HG03159 (cell line): ENCODE measurements at regions not wholly inside any gene's neighbourhood (a gene's known extent, or its start where the extent isn't known, plus 50 kb on each side); places are given as distances from the start of the nearest gene placed in this dataset.

ENCODE experiments used
- ATAC-seq: cut with Tn5 transposase; IDR thresholded peaks from one replicate; pipeline ENCODE4 v1.9.1; 2021; ENCODE audit warnings: mild to moderate bottlenecking, moderate library complexity; ENCODE audit not compliant: unreplicated experiment

DNA sequence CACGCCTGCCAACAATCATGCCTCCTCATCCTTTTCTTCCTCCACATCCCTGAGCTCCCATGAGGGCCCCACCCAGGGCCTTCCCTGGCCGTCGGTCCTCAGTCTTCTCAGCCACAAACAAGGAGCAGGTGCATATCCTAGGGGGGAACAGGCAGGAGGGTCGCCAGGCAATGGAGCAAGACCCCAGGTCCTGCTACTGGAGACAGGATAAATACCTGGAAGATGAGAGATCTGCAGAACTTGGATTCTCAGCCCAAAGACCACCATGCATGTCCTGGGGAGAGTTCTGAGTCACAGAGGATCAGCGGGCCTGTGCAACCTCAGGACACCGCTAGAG, 344.7 kb upstream of the TSHZ3 start:
- no peak for ATAC-seq

DNA sequence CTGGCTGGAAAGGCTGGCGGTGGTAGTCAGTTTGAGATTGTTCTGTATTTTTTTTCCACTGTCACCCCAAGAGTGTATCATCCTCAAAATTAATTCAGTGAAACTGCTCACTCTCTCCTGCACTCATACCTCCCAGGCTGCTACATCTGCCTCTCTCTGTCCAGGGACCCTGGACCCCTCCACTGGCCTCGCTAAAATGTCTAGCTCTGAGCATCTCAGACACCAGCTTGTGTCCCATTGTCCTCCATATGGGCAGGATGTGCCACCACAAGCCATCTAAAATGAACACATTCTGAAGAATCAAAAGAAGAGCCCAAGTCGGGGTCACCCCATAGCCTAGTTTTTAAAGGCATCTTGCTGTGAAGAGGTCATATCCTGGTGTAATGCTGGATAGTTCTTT, 345.5 kb upstream of the TSHZ3 start:
- no peak for ATAC-seq

DNA sequence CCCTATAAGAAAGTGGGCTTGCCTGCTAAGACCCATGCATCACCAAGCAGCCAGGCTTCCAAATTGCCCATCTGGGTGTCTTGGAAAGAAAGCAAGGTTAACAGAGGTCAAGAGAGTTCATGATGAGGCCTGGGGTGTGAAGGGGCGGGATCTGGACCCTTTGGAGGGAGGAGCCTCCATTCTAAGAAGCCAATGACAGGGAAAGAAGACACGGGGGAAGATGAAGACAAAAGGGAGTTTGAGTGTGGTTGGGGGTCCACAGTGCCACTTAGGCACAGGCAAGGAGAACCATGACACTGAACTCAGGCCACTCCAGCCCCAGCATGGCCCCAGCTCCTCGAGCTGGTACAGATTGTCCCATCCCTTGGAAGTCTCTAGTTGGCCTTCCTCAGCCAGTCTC, 350.2 kb upstream of the TSHZ3 start:
- ATAC-seq, result no peak

DNA sequence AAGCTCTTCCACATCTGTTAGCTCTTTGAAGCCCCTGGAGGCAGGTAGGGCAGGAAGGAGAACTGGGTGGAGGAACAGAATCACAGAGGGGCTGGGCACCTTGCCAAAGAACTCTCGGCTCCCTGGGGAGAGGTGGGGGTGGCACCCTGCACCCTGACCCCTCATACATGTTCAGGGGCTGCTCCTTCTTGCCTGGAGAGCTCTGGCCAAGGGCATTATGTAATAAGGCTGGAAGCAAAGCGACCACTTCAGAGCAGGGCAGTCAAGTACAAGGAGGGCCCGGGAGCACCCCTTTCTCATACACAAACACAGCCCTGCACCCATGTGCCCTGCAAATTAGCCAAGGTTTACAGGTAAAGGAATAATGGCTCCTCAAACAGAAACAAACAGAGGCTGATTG, 351.9 kb upstream of the TSHZ3 start:
- ATAC-seq, result no peak

DNA sequence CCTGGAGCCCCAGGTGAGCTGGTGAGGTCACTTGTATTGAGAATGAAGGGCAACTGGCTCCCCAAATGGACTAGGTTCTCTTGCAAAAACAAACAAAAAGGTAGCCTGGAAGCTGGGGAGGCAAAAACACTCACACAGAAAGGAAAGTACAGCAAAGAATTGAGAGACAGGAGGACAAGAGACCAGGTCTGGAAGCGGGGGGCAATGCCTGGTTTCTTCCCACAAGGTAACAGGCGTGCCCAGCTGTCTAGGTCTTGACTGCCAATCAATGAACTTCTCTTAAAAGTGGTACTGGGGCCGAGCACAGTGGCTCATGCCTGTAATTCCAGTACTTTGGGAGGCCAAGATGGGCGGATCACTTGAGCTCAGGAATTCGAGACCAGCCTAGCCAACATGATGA, 356.4 kb upstream of the TSHZ3 start:
- no peak for ATAC-seq

DNA sequence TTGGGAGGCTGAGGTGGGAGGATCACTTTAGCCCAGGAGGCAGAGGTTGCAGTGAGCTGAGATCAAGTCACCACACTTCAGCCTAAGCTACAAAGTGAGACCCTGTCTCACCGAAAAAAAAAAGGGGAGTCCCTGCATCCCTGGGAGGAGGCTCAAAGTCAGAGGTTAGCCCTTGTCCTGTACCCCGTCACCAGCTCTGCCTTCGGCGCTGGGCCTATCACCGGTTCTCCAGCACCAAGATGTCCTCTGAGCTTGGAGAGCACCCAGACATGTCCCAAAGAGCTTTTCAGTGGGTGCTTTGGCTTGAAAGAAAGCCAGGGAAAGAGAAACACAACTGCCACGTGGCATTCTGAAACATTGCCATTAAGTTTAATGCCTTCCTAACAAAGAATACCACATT, 356.9 kb upstream of the TSHZ3 start:
- ATAC-seq, result no peak

DNA sequence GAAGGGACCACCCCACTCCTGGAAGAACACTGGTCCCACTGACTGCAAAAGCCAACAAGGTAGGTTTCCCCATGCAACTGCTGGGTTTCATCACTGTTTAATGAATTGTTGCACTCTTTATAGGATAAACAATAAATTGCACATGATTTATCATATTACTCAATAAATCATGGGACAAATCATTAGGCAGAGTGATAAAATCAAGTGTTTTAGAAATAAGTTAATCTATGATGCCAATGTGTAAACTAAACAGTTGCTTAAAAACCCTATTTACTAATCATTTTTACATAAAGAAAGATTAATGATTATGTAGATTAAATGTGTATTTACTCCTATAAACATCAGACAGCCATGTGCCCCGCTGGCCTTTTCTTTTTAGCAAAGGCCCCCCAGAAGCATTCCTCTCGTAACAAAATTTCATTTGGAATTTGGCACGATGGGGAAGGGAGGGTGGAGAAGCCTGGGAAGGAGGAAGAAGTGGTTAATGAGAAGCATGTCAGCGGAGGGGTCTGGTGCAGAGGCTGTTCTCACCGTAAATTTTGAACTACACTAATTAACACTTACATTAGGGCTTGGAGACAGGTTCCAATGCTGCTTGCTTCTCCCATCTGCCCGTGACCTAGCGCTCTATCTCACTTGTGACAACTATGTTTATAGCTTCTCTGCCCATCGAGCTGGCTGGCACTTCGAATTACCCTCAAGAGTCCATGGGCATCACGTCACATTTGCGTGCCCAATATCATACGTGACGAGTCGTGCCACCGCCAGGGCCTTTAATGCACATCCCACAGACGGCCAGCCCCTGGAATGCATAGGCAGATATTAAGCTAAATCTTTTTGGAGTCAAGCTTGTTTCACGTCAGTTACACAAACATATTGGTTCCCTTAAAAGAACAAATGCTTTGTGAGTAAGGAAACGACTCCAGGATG, 357.7 kb upstream of the TSHZ3 start:
- no peak for ATAC-seq

DNA sequence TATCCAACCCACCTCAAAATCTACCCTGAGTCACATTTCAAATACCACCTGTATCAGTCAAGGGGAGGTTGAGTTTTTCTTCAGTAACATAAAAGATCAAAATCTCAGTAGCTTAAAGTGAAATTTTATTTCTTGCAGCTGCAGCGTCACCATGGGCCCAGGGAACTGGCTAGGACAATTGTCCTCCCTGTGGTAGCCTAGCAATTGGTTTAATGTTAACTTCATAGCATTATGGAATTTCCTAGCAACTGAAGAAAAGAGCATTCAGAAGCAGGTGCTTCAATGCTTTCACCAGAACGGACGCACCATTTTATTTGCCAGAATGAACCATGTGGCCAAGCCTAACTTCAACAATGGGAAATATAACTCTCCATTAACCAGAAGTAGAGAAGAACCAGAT, 359.3 kb upstream of the TSHZ3 start:
- ATAC-seq, result no peak

DNA sequence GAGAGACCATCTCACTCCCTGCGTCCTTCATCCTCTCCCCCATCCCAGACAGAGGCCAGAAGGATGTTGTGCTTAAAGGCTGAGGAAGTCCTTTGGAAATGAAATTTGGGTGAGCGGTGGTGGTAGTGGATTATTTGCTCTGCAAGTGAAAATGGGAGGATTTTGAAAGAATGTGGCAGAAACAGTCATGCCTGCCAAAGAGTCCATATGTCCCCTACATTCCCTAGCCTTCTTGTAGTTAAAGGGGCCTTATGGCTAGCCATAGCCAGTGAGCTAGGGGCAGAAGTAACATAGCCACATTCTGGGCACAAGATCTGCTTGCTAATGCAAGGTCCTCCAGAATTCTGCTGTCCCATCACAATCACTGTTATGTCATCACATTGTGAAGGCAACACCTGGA, 360.2 kb upstream of the TSHZ3 start:
- ATAC-seq, result no peak

DNA sequence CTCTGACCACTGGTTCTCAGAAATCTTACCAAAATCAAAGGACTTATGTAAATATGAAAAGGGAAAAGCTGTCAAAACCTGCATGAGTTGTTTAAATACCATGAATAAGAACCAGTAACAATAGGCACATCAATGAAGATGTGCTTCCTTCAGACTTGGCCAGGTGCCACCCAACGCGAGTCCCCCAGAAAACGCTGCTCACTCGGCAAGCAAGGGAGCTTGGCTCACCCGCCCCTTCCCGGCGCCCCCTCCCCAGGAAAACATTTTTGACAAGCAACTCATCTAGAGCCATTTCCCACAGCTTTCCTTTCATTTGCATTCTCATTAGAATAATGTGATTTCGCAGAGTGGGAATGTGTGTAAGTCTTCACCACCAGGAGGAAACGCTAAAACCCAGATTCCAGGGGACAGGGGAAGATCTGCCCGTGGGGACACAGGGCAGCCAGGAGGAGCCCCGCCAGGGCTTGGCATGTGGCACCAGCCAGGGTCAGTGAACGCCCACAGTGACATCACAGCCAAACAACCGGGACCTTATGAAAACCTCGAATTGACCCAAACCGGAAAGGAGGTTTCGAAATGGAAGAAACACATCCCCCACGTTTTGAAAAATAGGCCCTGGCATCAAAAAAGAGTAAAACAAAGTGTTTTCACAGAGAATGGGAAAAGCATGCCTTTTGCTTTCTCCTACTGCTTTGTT, 366.2 kb upstream of the TSHZ3 start:
- no peak for ATAC-seq

DNA sequence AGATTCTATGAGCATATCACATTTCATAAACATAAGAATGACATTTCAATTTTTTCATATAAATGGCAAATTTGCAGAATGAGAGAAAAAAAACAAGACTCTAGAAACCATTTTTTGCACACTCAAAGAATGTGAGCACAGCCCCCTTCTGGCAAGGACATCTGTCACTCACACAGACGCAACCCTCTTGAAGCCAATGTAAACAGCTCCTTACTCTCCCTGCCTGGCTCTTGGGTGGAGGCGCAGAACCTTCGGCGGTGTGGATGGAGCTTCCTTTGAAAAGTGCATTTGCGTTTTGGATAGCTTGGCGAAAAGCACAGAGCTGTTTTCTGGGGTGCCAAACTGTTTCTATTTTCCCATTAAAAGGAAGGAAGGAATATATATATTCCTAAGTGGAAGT, 367.6 kb upstream of the TSHZ3 start:
- ATAC-seq, result no peak

DNA sequence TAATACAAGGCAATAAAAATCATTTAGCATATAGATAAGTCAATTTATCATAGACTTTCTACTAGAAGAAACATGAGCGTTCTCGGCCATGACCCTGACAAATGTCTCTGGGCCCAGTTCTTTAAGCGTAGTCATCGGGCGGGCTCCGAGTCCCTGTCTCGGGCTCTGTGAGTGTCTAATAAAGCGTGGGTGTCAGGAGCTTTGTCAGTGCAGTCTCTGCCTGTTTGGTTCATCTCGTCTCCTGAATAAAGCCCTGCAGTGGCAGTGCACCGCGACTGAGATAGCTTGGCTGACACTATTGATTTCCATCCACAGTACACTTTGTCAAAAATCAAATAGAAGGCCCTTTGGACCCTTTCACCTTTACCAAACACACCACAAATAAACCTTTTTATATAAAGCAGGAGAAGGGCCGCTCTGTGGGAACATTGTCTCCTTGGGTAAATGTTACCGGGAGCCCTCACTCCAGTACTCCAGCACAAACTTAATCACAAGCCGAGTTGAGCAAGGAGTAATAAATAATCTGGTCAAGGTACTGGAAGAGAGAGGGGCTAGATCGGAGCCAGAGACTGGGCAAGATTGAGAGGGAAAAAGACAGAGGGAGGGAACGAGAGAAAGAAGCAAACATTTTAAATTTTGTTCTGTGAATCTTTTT, 368.2 kb upstream of the TSHZ3 start:
- no peak for ATAC-seq

DNA sequence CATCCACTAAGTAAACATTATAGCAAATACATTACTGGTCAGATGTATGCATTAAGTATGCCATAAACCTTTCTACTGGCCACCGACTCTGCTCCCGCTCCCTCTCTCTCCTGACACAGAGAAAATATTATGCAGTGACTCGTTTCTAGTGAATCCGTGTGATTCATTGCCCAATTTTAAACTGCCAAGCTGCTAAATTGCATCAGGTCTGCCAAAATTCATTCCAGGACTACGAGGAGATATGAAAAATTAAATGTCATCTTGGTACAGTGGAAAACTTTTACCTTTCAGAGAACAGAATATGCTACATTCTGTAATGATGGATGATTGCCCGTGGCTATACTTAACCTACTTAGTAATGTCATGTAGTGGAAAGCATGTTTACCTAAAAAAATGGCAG, 368.8 kb upstream of the TSHZ3 start:
- ATAC-seq, result no peak

DNA sequence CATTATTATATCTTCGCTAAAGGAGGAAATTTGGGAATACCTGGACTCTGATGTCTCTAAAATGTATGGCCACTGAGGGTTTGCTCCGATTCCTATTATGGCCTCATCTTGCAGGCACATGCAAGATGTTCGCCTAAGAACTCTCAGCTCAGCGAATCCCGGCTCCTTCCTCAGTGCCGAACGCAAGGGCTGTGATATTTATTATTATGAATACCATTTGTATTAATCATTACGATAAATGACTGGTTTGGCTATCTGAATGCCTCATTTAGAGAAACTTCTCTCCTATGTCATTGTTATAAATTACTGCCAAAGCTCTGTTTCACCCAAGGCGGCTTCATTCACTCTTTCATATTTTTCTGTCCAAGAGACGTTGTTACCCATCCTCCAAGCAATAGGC, 369.7 kb upstream of the TSHZ3 start:
- no peak for ATAC-seq

DNA sequence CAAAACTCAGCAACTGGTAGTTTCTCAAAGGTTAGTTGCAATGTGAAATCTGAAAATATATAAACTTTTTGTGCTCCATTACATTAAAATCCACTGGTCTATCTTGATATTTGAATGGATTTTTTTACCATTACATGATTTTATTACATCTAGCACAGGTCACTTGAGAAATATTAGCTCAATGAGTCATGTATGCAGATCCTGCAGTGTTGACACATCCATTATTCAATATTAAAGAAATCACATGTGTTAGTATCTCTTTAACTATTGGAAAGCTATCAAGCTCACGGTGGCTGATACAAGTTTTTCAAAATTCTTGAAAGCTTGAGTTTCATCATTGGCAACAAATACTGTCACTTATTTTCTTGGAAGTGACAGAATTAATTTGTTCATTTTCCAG, 373.9 kb upstream of the TSHZ3 start:
- no peak for ATAC-seq

DNA sequence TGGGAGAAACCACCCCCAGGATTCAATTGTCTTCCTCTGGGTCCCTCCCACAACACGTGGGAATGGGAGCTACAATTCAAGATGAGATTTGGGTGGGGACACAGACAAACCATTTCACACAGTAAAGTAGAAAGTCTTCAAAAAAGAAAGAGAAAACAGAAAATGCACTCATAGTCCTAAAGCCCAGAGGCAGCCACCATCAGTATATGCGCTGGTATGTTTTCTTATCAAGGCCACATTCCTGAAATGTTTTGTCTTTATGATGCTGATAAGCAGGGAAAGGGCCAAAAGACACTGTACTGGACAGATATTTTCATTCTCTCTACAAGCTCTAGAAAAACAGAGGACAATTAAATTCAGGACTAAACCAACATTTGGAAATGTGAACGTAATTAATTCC, 375.8 kb upstream of the TSHZ3 start:
- ATAC-seq, result no peak

DNA sequence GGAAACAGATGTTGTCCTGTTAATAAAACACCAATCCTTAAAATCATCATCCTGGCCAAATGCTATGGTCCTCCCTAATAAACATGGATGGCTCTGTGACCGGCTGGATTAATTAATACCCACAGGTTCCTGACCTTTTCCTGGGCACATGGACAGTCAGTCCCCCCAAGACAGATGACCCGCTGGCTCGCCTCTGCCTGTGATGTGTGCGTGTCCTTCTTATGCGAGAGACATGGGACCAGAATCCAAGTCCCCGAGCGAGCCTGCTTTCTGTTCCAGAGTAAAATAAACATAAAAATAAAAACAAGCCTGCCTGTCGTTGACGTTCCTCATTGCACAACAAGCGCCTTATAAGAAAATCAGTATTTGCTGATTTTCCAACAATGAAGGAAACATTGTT, 378.3 kb upstream of the TSHZ3 start:
- no peak for ATAC-seq

DNA sequence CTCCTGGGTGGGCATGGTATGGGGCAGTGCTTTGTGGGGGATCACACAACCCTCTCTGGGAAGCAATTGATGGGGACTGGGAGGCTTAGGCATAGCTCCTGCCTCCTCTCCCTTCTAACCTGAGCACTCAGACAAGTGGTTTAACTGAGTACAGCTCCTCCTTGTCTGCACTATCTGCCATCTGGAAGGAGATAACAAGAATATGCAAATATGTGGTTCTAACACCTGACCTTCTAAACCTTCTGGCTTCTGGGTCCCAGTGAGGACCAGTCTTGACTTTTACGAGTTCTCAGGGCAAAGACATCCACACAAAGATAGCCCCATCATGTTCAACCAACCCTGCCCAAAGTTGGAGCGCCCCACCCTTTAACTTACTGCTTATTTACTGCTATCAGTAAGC, 381.0 kb upstream of the TSHZ3 start:
- no peak for ATAC-seq

DNA sequence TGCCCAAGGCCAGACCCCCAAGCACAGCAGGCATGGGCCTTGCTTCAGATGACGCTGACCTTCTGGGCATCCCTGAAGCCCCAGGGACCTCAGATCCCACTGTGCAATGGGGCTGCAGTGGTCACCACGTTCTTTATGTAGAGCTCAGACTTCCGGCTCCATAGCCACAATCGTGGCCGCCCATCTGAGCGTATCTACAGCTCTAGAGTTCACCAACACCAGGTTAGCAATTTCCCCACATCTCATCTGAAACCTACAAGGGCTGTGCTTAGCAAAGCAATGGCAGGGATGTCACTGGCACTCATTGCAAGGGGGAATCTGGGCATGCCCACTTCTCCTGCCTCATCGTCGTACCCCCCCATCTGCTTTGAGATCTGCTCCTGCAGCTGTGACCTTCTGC, 384.4 kb upstream of the TSHZ3 start:
- no peak for ATAC-seq

DNA sequence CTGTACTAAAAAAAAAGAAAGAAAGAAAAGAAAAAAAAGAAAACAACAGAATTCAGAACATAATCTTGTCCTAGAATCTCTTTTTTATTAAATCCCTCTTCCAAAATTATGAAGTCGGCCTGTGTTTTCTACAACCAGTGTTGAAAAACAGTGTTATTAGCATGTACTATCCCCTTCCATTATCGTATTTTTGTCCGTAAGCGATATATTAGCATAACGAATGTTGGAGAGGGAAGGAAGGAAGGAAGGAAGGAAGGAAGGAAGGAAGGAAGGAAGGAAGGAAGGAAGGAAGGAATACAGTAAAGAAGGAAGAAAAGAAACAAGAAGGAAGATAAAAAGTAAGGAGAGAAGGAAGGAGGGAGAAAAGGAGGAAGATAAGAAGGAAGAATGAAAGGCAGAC, 393.0 kb upstream of the TSHZ3 start:
- no peak for ATAC-seq

DNA sequence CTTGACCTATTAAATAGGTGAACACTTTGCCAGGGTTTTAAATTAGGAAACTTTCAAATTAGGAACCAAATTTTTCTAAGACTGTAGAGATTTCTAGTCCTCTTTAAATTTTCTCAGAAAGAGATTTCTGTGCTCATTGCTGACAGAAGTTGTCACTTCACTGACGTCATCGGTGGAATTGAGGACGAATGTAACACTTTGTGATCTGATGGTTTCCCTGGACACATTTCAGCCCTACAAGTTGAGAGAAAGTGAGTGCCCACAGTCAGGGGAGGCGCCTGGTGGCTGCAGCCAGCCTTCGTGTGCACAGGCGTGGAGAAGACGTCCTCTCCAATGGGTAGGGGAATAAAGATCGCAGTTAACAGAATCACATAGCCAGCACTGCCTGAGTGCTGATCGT, 396.5 kb upstream of the TSHZ3 start:
- no peak for ATAC-seq

DNA sequence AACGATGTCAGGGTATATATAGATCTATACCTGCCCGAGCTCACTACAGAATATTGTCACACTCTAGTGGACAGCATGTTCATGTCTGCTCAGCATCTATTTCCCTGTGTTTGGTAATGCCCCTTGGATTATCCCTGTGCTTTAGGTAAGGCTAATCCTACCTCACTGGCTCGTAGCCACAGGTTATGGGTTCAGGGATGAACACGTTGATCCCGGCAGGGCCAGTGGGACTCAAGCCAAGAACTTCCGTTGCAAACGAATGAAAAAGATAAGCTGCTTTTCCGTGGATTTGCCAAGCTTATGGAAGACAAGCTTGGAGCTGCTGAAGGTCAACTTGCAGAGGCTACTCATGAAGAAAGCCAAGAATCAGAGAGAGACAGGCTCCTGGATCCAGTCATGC, 400.0 kb upstream of the TSHZ3 start:
- ATAC-seq, result no peak
